ENCODE measurements at regions not wholly inside any gene's neighbourhood (a gene's known extent, or its start where the extent isn't known, plus 50 kb on each side); places are given as distances from the start of the nearest gene placed in this dataset.

DNA sequence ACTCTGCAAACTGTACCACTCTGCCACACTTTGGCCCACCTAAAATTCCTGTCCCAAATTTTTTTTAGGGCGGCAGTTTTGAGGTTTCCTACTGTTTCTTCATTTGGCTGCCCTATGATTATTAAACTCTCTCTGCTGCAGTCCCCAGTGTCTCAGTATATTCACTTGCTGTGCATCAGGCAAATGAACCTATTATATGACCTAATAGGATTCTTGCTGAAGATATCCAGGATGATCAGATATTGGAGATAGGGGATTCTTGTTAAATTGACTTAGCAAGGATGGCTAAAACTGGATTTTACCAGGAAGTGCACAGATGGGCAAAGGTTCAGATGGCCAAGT is 410.8 kb upstream of the DDI1 start:
- no peak for DNase-seq

DNA sequence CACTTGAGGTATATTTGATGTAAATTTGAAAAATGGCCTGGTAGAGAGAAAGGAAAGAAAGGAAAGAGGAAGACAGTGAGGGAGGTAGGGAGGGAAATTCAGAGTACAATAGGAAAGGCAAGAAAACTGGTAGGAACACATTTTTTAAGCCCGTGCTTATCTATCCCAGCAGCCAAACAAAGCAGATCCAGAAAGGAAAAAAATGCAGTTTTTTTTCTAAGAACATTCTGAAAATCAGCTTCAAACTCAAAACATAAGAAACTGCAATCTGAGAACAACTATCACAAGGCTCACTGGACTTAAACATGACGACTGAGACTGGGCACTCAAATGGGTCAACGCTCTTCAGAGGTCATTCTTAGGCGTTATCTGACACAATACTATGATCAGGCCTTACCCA is 408.3 kb upstream of the DDI1 start:
- DNase-seq, result no peak

DNA sequence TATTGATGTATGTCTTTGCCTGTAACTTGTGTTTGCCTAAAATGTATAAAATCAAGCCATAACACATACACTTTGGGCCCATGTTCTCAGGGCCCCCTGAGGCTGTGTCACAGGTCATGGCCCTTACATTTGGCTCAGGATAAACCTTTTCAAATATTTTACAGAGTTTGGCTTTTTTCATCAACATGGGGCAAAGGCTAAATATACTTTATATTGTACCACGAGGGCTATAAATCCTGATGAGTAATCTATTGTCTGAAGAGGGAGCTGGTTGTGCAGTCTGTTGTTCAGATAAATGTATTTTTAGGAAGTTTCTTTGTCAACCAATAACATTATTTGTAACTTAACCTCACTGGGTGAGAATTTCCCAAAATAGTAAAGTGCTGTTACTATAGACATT is 404.6 kb upstream of the DDI1 start:
- no peak for DNase-seq

DNA sequence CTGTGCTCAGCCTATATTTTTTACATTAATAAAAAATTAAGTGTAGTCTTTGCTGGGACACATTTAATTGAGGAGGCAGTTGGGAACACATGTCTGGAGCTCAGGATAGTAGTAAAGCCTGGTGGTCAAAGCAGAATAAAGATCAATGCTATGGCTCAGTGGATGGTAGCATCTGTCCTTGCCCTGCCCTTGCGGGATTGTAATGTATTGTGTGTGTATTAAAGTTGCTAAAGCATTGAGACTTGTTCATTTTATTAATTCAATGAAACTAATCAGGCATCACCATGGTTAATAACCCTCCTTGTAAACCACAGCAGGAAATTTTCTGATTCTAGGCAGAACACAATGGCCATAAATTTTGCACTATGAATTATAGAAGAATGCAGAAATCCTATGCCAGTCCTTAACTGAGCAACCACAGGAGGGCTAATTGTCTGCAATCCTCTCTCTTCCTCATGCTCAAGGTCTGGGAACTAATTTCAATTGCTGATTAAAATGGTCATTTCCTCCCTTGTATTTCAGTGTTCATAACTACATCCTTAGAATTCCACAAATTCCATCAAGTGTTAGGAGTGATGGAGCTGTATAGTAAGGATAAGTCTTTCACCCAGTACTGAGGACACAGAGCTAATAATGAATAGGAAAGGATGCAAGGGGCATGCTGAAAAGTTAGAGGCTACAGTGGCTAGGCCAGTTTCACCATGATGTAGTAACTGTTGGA is 403.2 kb upstream of the DDI1 start:
- peak; percentile 8 for DNase-seq

DNA sequence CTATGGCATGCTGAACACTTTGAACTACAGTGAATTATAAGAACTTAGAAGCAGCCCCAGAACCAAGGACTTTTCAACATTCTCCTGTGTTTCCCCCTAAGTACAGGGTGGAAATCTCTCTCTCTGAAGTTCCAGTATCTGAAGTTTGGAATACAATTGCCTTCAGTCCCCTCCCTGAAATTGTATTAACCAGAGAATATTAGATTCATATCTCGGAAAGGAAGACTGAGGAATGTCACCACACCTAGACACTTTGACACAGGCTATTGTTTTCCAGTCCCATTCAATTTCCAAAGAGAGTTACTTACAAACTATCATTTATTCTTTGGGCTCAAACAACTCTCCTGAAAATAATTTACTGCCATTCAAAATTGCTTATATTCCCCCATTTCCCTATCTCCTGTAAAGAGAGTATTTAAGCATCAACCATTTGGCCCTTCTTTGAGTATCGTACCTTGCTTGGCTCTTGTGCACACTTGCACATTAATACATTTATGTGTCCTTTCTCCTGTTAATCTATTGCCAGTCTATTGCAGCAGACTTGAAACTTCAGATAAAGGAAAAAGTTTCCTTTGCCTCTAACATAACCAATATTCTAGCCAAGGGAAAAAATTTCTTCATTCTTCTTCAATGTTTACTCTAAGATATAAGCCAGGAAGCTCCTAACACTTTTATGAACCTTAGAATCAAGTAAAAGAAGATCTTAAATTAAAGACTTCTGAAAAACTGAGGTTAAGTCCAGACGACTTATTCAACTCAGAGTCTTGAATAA is 402.4 kb upstream of the DDI1 start:
- DNase-seq, result no peak

DNA sequence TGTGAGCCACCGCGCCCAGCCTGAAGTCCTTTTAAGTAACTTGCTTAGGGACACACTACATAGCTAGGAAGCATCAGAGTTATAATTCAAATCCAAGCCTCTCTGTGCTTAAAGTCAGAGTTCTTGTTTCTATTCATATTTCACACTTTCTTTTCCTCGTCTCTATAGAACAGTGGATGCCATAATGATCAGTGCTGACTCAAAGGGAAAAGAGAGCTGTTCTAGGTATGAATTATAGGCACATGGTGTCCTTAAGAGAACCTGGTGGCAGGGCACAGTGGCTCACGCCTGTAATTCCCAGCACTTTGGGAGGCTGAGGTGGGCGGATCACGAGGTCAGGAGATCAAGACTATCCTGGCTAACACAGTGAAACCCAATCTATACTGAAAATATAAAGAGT is 400.2 kb upstream of the DDI1 start:
- no peak for DNase-seq

DNA sequence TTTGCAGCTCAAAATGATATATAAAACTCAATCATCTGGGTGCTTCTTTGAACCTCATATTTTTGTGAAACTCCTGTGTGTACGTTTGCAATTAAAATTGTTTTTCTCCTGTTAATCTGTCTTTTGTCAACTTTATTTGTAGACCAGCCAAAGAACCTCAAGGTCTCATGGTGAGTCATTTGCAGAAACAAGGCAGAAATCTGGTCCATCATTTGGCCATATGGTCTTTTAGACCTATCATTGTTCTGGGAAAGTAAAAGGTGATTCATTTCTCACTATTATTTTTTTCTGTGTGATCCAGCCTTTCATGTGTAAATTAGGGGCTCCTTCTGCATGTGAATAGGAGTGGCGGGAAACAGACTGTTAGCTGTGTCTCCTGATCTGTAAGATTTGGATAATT is 399.1 kb upstream of the DDI1 start:
- no peak for DNase-seq

DNA sequence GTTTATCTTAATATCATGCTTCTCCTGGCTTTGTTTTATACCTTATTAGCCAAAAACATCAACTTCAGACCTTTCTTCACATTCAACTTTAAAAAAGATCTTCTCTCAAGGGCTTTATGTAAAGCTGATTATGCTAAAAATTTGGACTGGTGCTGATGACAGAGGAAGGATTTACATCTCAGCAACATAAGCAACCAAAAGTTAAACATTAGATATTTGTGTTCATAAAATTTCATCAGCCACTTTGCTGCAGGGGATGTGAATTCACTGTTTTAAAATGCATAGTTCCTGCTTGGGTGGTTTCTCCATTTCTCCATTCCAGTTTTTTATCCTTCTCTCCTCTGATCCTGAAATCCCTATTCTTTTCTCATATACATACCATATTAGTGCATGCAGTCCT is 398.6 kb upstream of the DDI1 start:
- no peak for DNase-seq

DNA sequence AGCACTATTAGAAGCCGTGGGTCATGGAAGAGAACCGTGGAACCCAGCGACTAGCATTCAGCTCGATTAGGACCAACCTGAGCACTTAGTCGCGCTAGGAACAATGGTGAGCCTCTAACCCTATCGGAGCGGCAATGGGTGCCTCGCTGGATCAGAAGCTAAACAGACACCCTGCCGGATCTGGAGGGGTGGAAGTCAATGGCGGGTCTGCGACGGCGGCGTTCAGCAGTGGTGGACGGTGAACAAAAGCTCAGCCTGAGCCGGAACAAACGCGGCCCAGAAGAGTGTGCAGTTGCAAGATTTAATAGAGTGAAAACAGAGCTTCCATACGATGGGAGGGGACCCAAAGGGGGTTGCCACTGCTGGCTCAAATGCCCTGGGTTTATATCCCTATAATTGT is 391.8 kb upstream of the DDI1 start:
- peak; percentile 17 for DNase-seq

DNA sequence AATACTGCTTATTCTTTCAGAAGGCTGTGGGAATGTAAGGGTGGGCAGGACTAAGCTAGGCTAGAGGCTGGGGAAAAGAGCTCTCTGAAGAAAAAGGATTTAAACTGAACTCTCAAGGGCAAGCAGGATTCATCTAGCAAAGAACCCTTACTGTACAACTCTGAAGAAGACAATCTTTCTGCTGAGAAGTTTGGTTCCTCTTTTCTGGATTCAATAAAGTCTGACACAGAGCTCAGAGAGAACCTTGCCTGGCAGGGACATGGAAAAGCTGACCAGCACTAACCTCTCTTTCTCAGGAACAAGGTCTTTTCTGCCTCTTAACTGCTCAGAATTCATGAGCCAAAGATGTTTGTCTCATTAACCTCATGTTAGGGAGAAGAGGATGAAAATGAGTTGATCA is 388.4 kb upstream of the DDI1 start:
- no peak for DNase-seq

DNA sequence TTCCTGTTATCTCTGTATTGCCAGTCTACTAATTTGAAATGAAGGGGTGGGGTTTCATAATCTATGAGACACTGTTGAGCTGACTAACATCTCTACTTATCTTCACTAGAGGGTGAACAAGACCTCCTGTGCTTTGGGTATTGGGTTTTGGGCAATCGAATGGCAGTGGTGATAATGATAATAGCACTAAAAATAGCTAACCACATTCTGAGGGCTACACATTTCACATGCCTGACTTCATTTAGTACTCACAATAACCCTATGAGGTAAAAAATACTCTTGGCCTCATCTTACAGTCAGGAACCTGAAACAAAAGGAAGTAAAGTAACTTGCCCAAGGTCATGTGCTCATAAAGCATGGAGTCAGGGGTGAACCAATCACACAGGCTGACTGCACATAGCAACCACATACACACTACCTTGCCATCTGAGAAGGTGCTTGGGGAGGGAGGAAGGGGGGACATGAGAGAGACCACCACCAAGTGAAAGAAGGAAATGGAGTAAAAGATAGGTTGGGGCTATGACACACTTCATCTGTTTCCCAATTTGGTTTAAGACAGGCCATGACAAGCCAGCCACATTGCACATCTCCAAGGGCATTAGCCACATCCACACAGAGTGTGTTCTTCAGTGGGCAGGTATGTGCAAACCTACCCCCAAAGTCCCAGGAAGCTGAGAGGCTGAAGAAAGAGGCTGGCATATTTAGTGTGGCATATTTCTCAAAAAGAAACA is 387.6 kb upstream of the DDI1 start:
- DNase-seq, result no peak

DNA sequence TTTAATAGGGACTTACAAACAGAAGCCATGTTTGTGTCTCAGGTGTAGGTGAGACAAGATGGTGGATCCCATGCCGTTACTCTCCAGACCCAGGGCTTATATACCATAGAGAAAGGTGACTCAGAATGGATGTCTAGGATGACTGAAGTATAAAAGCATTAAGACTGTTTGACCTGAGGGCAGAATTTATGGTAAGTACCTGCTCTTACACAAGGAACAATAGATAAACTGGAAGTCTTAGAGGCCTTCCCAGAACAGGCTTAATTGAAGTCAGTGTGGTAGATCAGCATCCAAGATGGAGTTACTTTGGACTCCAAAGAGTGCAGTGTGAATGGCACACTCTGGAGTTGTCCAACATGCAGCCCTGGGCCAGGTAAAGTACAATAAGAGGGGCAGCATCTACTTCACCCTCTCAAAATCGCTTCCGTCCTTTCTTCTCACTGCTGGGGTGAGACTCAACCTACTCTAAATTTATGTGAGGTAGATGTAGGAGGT is 387.0 kb upstream of the DDI1 start:
- DNase-seq, result no peak

DNA sequence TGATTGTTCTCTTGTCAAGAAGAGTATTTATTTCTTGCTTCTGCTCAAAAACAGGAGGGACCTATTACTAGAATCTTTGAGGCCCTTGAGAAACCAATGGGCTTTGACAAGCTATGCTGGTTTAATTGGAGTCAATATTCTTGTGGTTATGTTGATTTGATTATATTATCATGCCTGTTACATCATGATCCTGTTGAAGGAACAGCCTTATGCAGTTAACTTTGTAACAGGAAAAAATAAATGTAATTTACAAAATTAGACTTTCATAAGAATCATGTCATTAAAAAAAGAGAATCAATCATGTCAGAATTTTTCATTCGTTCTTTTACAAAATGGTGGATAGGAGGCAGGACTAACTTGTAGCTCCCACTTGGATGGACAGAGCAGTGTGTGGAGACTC is 386.1 kb upstream of the DDI1 start:
- no peak for DNase-seq

DNA sequence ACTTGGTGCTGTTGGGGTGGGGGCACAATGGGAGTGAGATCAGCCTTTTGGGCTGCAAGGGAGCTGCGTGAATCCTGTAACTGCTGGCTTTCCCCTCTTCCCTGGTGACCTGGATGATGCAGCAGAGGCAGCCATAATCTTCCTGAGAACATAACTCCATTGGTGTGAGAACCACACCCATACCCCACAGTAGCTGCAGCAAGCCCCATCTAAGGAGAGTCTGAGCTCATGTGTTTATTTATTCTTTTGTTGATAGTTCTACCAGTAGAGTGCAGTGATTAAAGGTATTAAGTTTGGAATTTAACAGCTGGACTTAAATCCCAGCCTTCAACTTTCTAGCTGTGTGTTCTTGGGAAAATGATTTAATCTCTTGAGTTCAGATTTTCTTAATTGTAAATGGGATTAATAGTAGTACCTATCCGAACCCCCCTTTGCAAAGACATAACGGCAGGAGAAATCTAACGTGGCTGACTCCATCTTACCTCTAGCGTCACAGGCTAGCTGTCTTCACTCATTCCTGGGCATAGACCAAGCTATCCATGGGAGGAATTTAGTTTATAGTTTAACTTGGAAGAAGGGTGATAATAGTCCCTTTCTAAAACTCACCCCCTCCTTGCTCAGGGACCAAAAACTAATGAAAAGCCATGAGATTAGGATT is 385.0 kb upstream of the DDI1 start:
- DNase-seq, result no peak

DNA sequence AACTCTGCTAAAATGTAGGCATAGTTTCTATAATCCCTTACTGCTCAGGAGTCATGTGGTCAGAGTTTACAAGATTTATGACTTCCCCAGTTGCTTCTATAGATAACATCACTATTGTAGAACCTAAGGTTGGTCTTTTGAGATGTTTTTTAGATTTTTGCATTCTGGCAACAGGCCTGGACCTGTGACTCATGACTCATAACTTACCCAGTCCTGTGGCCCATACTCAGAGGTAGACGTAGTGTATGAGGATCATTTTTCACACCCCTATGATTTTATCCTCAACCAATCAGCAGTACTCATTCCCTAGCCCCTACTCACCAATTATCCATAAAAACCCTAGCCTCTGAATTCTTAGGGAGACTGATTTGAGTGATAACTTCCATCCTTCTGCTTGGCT is 384.4 kb upstream of the DDI1 start:
- DNase-seq, result no peak

DNA sequence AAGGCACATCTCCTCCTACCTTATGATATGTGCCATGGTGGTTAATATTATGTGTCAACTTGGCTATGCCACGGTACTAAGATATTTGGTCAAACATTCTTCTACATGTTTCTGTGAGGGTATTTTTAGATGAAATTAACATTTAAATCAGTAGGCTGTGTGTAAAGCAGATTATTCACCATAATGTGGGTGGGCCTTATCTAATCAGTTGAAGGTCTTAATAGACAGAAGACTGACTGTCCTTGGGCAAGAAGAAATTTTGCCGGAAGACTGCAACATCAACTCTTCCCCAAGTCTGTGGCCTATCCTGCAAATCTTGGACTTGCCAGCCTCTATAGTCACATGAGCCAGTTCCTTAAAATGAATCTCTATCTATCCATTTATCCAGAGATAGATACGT is 380.1 kb upstream of the DDI1 start:
- no peak for DNase-seq

DNA sequence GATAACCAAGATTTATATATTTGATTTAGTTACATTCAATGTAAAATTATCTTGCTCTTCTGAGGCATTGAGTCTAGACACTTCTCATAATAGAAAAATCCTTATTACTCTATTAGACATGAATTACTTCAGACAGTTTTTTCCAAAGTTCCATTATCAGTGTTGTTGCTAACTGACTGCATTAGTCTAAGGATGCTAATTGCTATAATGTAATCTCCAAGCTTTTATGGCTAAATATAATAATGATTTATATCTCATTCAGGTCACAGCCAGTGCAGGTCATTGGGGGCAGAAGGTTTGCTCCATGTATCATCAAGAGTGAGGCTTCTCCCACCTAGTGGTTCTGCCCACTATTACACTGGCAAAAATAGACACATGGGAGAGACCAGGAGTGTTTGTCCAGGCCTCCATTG is 377.2 kb upstream of the DDI1 start:
- peak; percentile 5 for DNase-seq

DNA sequence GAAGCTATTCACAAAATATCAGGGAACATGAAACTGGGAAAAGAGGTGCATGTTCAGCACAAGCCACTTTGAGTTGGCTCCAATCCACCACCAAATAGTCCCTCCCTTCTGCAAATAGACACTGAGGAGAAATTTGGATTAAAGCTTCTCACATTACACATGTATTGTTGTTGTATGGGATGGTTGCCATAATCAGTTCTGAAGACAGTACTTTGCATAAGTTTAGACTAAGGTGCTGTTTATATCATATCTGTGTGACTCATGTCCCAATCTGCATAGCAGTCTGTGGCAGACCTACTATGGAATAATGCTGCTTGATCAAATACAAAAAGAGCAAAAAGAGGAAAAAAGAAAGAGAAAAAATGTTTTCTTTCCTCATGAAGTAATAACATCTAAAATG is 376.7 kb upstream of the DDI1 start:
- DNase-seq, result no peak

DNA sequence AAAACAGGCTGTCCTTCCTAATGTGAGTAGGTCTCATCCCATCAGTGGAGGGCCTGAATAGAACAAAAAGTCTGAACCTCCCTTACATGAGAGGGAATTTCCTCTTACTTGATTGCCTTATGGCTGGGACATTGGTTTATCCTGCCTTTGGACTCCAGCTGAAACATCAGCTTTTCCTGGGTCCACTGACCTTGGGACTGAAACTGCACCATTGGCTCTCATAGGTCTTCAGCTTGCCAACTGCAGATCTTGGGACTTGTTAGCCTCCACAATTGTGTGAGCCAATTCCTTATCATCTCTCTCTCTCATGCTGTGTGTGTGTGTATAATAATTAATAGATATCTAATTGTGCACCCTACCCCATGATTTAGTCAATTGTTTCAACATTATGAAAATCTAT is 375.3 kb upstream of the DDI1 start:
- no peak for DNase-seq

DNA sequence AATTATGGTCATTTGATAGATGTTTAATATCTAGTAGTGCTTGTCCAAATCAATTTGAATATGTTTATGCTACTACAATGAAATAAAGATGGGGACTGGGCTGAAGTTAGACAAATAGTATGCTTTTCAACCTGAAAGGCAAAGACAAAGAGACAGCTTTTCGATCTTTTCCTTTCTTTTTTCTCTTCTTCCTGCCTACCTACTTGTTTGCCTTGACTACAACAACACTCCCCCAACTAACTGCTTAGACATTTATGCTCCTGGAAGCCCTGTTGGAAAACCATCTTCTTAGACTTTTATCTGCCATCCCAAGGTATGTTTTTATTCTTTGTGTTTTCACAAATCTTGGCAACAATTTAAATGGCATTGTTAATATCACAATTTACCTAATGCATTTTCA is 374.4 kb upstream of the DDI1 start:
- no peak for DNase-seq

DNA sequence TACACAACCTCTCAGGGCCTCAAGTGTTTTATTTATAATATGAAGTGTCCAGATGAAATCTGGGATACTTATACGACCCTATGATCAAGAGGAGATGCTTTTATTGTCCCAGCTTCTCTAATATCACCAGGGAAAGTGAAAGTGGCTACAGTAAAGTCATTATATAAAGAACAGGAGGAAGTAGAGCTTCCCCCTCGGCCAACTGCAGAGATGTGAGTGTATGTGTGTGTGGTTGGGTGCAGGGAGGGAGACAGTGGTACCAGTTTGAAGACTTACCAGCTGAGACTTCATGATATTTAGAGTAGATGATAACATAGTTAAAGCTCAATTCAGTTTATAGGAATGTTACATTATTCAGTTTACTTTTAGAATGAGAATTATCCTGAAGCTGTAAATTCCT is 373.6 kb upstream of the DDI1 start:
- no peak for DNase-seq

DNA sequence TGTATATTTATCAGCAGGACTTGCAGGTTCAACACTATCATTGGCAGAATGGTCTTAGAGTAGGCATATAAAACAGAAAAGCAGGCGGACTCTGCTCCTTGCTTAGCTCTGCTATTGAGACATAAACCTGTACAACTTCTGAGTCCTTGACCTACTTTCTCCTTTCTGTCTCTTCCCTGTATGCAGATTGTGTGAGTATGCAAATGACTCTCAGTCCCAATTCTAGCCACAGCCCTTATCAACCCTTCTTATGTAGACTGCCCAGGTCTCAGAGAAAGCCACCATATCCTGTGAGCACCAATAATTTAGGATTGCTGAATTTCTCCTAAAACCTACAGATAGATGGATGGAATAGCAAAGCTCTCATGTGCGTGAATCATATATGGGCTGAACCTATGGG is 367.6 kb upstream of the DDI1 start:
- no peak for DNase-seq

DNA sequence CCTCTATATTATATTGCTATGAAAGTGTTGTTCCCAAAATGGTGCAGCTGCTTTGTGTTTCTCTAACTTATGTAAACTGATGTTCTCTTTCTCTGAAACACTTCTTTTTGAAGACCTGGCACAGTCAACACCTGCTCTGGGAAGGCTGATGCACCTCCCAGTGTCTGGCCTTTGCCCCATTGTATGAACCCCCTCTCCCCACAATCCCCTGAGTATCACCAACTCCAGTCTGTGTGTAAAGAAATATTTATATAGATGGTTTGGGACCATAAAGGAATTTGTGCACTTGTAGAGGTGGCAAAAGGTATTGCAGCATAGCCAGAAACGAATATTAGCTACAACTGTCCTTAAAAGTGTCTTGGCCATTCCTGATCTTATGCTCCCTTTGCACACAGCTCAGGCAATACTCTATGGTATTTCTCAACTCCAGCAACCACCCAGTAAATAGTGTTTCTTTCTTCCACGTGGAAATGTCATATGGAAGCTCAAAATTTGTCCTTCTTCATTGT is 365.2 kb upstream of the DDI1 start:
- no peak for DNase-seq

All from NCI-H146 (cell line).